NCI-H1930 (cell line): ENCODE measurements at regions not wholly inside any gene's neighbourhood (a gene's known extent, or its start where the extent isn't known, plus 50 kb on each side); places are given as distances from the start of the nearest gene placed in this dataset.

Experiments
- DNase-seq, 2 experiments: peaks; one replicate each; lab custom pipeline; 2025; lab: John Stamatoyannopoulos, UW

DNA sequence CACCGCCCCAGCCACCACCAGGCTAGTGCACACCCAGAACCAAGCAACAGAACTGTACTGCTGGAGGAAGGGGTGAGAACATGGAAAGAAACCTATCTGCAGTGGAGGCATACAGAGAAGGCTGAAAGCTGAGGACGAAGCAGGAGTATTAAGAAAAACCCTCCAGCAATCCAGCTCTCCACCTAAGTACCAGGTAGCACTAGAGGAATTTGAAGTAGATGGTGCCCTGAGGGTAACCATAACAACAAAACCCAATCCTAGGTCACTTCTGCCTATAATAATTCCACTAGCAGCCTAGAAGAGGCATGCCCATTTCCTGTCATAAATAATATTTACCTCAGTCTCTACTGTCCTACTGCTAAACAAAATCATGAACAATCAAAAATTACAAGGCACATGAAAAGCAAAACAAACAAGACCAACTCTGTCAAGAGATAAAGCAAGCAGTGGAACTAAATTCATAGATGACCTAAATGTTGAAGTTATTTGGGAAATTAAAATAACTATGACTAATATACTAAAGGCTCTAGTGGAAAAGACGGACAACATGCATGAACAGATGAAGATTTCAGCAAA lies 51.1 kb downstream of the HYCC1 start:
- DNase-seq, result no peak

DNA sequence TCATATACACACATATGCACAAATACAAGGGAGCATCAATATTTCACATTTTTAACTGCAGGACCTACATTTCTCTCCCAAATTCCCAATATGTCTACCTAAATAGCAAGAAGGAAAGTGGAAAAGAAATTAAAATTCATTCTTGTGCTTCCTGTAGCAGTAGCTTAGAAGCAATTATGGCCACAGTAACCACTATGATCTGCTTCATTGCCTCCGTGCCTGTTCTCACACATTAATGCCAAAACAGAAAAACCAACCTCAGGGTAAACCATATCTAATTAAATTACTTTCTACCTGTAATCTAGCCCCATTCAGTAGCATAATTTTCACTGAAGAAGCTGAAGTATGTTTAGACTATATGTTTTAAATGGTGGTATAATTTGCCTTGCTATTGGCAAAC lies 55.2 kb downstream of the HYCC1 start:
- no peak for DNase-seq

GRCh38 chr7:22954251-22954650 lies 59.7 kb downstream of the HYCC1 start:
- no peak for DNase-seq

DNA sequence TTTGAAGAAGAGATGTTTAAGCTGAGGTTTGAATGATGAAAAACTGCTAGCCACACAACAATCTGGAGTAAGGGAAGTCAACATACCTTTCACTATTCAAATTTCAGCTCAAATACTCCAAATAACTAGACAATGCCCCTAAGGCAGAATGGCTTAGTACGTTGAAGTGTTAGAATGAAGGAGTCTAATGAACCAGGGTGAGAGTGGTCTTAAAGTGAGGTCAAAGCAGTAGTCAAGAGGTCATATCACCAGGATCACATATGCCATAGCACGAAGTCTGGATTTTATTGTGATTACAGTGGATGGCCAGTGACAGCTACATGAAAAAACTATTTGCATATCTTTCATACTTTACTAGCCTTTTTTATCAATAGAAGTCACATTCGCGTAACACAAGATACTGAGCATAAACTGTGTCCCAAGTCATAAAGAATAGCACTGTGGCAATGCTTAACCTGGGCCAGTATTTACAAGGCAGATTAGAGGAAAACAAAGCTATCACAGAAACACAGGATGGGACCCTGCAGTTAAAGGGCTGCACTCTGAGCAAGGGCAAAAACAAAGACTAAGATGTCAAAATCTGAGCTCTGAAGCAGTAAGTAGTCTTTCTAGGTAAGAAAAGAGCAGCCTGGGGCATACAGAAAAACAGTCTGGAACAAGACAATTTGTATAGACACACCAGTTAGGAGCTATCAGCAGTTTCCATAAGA lies 61.5 kb downstream of the HYCC1 start:
- DNase-seq, result no peak

DNA sequence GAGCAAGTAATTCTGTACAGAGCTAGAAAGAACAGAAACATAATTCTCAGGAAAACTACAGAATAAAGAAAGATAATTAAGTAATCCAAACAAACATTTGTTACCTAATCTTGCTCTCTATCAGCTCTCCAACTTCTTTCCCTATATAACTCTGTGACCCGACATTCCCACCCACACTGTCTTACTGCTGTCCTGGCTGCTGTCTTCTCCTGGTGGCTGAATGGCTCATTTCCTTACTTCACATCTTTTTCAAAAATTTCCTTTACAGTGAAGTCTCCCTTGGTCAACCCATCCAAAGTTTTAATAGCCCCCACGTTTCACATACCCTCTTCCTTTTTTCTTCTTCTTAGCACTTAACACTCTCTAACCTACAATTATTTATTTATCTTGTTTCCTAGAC lies 64.0 kb downstream of the HYCC1 start:
- no peak for DNase-seq

GRCh38 chr7:22949221-22949620 lies 64.7 kb downstream of the HYCC1 start:
- no peak for DNase-seq

DNA sequence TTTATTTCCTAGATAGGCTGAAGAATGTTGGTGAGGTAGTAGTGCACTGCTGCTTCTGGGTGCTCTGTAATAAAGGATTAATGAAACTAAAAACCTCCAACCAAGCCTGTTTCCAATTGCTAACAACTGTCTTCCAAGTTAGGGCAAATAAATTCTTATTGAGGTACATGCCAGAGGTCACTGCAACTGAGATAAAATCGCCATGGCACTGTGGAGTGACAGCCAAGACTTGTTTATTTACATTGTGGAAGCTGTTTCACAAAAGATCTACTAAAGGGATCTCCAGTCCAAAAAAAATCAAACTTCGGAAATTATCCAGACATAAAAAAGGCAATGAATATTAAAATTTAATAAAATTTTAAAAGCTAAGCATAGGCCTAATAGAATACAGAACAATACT lies 65.2 kb downstream of the HYCC1 start:
- DNase-seq, result no peak

GRCh38 chr7:22945584-22945983 lies 68.3 kb downstream of the HYCC1 start:
- DNase-seq, result no peak

- DNase-seq, result no peak
Measured at GRCh38 chr7:22944510-22944909, 69.4 kb downstream of the HYCC1 start.

DNA sequence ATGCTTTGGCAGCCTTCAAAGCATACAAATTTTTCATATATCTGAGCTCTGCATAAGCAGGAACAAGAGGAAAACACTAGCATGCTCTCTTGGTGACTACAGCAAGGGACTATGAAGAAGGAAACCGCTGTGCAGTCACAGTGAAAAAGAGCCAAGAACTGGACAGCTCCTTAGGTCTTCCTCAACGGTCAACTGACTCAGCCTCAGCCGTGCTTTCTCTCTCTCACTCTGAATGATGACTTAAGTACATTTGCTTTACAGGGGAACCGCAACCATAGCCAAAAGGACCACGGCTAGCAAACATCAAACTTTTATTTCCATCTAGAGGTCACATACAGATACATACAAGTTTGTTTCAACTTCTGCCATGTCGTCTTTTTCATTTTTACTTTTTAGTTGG lies 69.9 kb downstream of the HYCC1 start:
- DNase-seq, result no peak

- DNase-seq, result no peak
Measured at GRCh38 chr7:22942191-22942590, 71.7 kb downstream of the HYCC1 start.

DNA sequence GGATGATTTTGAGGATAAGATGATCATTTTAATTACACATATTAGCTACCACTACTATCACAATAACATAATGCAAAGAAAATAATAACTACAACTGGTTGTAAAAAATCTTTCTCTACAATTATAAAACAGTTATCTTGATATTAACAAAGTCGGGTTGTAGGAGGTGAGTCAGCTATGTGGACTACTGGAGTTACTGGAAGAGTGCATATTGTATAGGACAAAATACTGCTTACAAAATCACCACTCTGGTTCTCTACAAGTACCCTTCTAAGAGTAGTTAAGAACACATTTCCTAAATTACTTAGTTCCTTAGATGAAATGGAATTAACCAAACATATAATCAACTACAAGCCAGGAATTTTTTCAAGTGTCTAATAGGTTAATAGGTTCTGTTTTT lies 74.1 kb downstream of the HYCC1 start:
- DNase-seq, result no peak

- DNase-seq, result no peak
Measured at GRCh38 chr7:22937946-22938345, 76.0 kb downstream of the HYCC1 start.

GRCh38 chr7:22936246-22936645 lies 77.7 kb downstream of the HYCC1 start:
- DNase-seq, result no peak

GRCh38 chr7:22935269-22935668 lies 78.7 kb downstream of the HYCC1 start:
- no peak for DNase-seq

DNA sequence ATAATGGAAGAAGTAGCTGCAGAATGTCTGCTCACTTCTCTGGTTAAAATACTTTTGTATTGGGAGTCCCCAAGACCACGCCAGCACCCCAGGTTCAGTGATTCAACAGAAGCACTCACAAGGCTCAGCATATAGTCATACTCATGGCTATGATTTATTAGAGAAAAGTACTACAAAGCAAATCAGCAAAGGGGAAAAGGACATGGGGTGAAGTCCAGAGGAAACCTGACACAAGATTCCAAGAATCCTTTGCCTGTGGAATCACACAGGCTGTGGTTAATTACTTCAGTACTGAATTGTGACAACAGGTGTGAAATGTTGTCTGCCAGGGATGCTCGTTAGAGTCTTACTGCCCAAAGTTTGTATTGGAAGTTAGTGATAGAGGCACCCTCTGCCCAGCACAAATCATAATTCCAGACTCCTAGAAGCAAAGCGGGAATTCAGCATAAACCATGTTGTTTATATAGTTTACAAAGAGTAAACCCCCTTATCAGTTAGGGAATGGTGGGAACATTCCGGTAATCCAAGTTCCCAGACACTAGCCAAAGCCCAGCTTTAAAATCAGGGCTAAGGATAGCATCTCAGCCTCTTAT lies 79.4 kb downstream of the HYCC1 start:
- no peak for DNase-seq

DNA sequence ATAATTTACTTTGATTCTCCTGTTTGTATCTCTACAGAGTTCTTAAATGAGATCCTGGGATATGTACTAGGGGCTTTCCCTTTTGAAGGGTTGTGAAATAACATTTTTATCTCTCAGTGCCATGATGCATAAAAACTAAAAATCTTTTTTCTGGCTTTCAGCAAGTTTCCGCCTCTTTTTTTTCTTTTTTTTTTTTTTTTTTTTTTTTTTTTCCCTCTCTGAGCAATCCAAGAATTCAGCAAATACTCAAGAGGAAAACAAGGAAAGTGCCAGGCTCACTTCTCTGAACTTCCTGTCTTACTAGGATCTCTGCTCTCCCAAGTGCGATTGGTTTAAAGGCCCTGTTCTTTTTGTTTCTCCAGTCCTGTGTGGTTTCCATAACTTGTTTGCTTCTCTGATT lies 79.9 kb downstream of the HYCC1 start:
- no peak for DNase-seq

- DNase-seq, result no peak
Measured at GRCh38 chr7:22932896-22933295, 81.0 kb downstream of the HYCC1 start.

DNA sequence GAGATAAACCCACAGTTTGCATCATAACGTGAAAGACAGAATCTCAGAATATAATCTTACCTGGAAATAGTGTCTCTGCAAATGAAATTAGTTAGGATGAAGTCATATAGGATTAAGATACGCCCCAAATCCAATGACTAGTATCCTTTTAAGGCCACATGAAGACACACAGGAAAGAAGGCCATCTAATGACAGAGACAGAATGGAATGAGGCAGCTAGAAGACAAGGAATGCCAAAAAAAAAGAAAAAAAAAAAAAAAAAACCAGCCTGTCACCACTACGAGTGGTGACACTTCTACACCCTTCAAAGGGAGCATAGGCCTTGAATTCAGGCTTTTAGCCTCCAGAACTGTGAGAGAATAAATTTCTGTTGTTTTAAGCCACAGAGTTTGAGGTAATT lies 82.9 kb downstream of the HYCC1 start:
- no peak for DNase-seq

- no peak for DNase-seq
Measured at GRCh38 chr7:22922307-22922706, 91.6 kb downstream of the HYCC1 start.

DNA sequence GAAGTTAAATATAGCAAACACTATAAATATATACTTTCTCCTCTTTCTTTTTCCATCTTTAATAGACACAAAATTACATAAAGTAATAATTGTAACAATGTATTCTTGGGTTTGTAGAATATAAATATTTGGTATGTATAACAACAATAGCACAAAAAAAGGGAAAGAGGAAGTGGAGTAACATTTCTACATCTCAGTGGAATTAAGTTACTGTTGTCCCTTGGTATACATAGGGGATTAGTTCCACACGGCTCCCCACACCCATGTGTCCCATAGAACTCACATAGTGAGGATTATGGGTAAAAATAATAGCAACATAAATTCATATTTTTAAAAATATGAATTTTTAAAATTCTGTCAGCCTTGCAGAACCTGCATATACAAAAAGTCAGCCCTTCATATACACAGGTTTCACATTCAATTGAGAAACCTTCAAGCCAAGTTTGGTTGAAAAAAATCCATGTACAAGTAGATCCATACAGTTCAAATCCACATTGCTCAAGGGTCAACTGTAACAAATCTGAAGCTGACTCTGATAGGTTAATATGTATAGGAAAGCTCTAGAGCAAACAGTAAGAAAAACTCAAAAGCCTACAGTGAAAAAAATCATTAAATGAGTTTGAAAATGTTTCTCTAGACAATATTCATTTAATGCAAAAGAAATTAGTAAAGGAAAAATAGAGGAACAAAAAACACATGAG lies 92.4 kb downstream of the HYCC1 start:
- DNase-seq, result no peak

DNA sequence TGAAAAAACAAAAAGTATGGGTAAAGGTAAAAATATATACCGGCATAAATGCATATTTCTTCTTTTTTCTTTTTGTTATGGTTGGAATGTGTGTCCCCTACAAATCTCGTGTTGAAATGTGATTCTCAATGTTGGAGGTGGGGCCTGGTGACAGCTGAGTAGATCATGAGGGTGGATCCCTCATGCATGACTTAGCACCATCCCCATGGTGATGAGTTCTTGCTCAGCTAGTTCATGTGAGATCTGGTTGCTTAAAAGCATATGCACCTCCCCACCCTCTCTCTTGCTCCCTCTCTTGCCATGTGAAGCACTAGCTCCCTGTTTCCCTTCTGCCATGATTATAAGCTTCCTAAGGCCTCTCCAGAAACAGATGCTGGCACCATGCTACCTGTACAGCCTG lies 93.3 kb downstream of the HYCC1 start:
- DNase-seq, result no peak

- no peak for DNase-seq
Measured at GRCh38 chr7:22913158-22913557, 90.5 kb upstream of the TOMM7 start.
